H1 (cell line): ENCODE measurements at regions not wholly inside any gene's neighbourhood (a gene's known extent, or its start where the extent isn't known, plus 50 kb on each side); places are given as distances from the start of the nearest gene placed in this dataset.

Source experiments
- CTCF ChIA-PET: fragments of 300-600 bp; sonication (Branson Sonifier 250); formaldehyde crosslinking; loops from one replicate; lab custom pipeline; 2021; ENCODE audit not compliant: partially characterized antibody; lab: Charles Lee
- POLR2A ChIA-PET: fragments of 300-600 bp; sonication (Branson Sonifier 250); formaldehyde crosslinking; loops from one replicate; lab custom pipeline; 2021; ENCODE audit warnings: inconsistent platforms; ENCODE audit not compliant: partially characterized antibody; lab: Charles Lee
- DNase-seq, 2 experiments: peaks; one replicate each; pipeline versions ENCODE4 v3.0.0 to v3.0.0-alpha.2; 2010 to 2022; ENCODE audit warnings: low spot score in 2 of 2, low read depth in 1 of 2, mixed read lengths in 1 of 2
- FAIRE-seq: peaks from 2 replicates; lab custom pipeline; 2011; peaks lifted over from hg19 to GRCh38; lab: Jason Lieb, UNC
- H2AFZ ChIP-seq: 2 replicates; pipeline ENCODE4 v1.8.1; 2012; ENCODE audit warnings: low read length, inconsistent platforms
- H2AK5ac ChIP-seq: 2 replicates; pipeline ENCODE4 v1.6.1; 2013; ENCODE audit warnings: low read depth, low read length
- H2BK120ac ChIP-seq: replicated peaks from 2 replicates; pipeline ENCODE3; 2013; ENCODE audit warnings: low read depth, low read length, inconsistent platforms
- H2BK12ac ChIP-seq: 2 replicates; pipeline ENCODE4 v1.6.1; 2013; ENCODE audit warnings: low read depth, low read length
- H2BK15ac ChIP-seq: 2 replicates; pipeline ENCODE4 v1.6.1; 2013; ENCODE audit warnings: low read length
- H2BK20ac ChIP-seq: 2 replicates; pipeline ENCODE4 v1.6.1; 2013; ENCODE audit warnings: low read length
- H2BK5ac ChIP-seq: 2 replicates; pipeline ENCODE4 v1.6.1; 2013; ENCODE audit warnings: low read depth, low read length
- H3K14ac ChIP-seq: 2 replicates; pipeline ENCODE4 v1.6.1; 2013; ENCODE audit warnings: inconsistent platforms; ENCODE audit not compliant: insufficient read length
- H3K18ac ChIP-seq: 2 replicates; pipeline ENCODE4 v1.6.1; 2013; ENCODE audit warnings: low read length; ENCODE audit errors: extremely low read depth
- H3K23ac ChIP-seq: 2 replicates; pipeline ENCODE4 v1.6.1; 2013; ENCODE audit warnings: inconsistent platforms; ENCODE audit not compliant: insufficient read length
- H3K23me2 ChIP-seq: 2 replicates; pipeline ENCODE4 v1.6.1; 2013; ENCODE audit warnings: low read depth, low read length
- H3K27ac ChIP-seq: 2 replicates; pipeline ENCODE4 v1.6.1; 2011; ENCODE audit warnings: low read depth, low read length, inconsistent platforms
- H3K27me3 ChIP-seq, 4 experiments: replicated peaks in 1 of 4; 1 replicate in 1 of 4; 2 replicates in 3 of 4; pipeline versions ENCODE4 v1.6.1 to v1.8.1; 2011 to 2013; ENCODE audit warnings: low read length in 3 of 4, mild to moderate bottlenecking in 3 of 4, inconsistent platforms in 2 of 4, mixed read lengths in 2 of 4, moderate library complexity in 1 of 4; ENCODE audit not compliant: control insufficient read depth in 3 of 4, insufficient read depth in 3 of 4; ENCODE audit errors: extremely low read depth in 1 of 4
- H3K36me3 ChIP-seq, 4 experiments: 2 replicates each; pipeline versions ENCODE4 v1.6.1 to v1.8.1; 2011 to 2013; ENCODE audit warnings: mild to moderate bottlenecking in 4 of 4, low read length in 3 of 4, moderate library complexity in 2 of 4, control low read depth in 1 of 4, inconsistent platforms in 1 of 4; ENCODE audit not compliant: insufficient read depth in 4 of 4, control insufficient read depth in 2 of 4
- H3K4ac ChIP-seq: replicated peaks from 2 replicates; pipeline ENCODE3; 2013; ENCODE audit warnings: low read length, low read depth, mixed read lengths, inconsistent platforms; ENCODE audit not compliant: insufficient read length
- H3K4me1 ChIP-seq, 4 experiments: replicated peaks in 1 of 4; 1 replicate in 1 of 4; 2 replicates in 3 of 4; pipeline versions ENCODE4 v1.6.1 to v1.8.1; 2011 to 2013; ENCODE audit warnings: low read length in 3 of 4, inconsistent platforms in 2 of 4, mixed read lengths in 1 of 4; ENCODE audit not compliant: insufficient read depth in 4 of 4, control insufficient read depth in 3 of 4
- H3K4me2 ChIP-seq, 2 experiments: 2 replicates each; pipeline versions ENCODE4 v1.6.1 to v1.8.1; 2011 to 2013; ENCODE audit warnings: low read depth in 2 of 2, low read length in 2 of 2, control low read depth in 1 of 2, inconsistent platforms in 1 of 2, mild to moderate bottlenecking in 1 of 2; ENCODE audit not compliant: insufficient read depth in 1 of 2
- H3K4me3 ChIP-seq, 4 experiments: fragments of 200-600, 300-600 bp in 1 of 4; sonication (generic), shearing (Covaris generic), sonication (Bioruptor Twin) in 1 of 4; 2 replicates each; pipeline versions ENCODE4 v1.5.1 to v1.8.1; 2011 to 2016; ENCODE audit warnings: low read length in 4 of 4, low read depth in 3 of 4, control low read depth in 2 of 4, inconsistent platforms in 2 of 4, mild to moderate bottlenecking in 2 of 4, mixed read lengths in 1 of 4, moderate library complexity in 1 of 4; ENCODE audit not compliant: insufficient read depth in 2 of 4; ENCODE audit errors: extremely low read depth in 1 of 4
- H3K56ac ChIP-seq: replicated peaks from 2 replicates; pipeline ENCODE3; 2013; ENCODE audit warnings: low read depth, mild to moderate bottlenecking, mixed read lengths, low read length, inconsistent platforms; ENCODE audit not compliant: insufficient read length
- H3K79me1 ChIP-seq: 2 replicates; pipeline ENCODE4 v1.6.1; 2013; ENCODE audit warnings: low read depth, low read length, control low read depth
- H3K79me2 ChIP-seq, 2 experiments: 2 replicates each; pipeline versions ENCODE4 v1.6.1 to v1.8.1; 2012 to 2013; ENCODE audit warnings: low read length in 2 of 2, mild to moderate bottlenecking in 2 of 2, inconsistent platforms in 1 of 2; ENCODE audit not compliant: insufficient read depth in 2 of 2, control insufficient read depth in 1 of 2
- H3K9ac ChIP-seq, 4 experiments: replicated peaks in 1 of 4; 1 replicate in 1 of 4; 2 replicates in 3 of 4; pipeline versions ENCODE4 v1.6.1 to v1.8.1; 2011 to 2013; ENCODE audit warnings: low read depth in 3 of 4, low read length in 3 of 4, control low read depth in 2 of 4, mild to moderate bottlenecking in 2 of 4, moderate library complexity in 2 of 4, inconsistent platforms in 1 of 4; ENCODE audit errors: extremely low read depth in 1 of 4
- H3K9me3 ChIP-seq, 2 experiments: 2 replicates each; pipeline versions ENCODE4 v1.6.1 to v1.8.1; 2012 to 2013; ENCODE audit warnings: mild to moderate bottlenecking in 2 of 2, moderate library complexity in 2 of 2, control low read depth in 1 of 2, inconsistent platforms in 1 of 2, low read depth in 1 of 2, low read length in 1 of 2, mixed read lengths in 1 of 2; ENCODE audit not compliant: insufficient read depth in 2 of 2
- H4K20me1 ChIP-seq, 2 experiments: replicated peaks in 1 of 2; 2 replicates each; pipeline versions ENCODE3 to v1.8.1; 2011 to 2013; ENCODE audit warnings: inconsistent platforms in 2 of 2, low read length in 2 of 2, mild to moderate bottlenecking in 1 of 2; ENCODE audit not compliant: insufficient read depth in 2 of 2, control insufficient read depth in 1 of 2
- H4K5ac ChIP-seq: 2 replicates; pipeline ENCODE4 v1.6.1; 2013; ENCODE audit warnings: low read length, low read depth, mixed read lengths, inconsistent platforms; ENCODE audit not compliant: insufficient read length
- H4K8ac ChIP-seq: 2 replicates; pipeline ENCODE4 v1.8.0; 2013; ENCODE audit warnings: mild to moderate bottlenecking, moderate library complexity, low read length, inconsistent platforms; ENCODE audit not compliant: insufficient read depth; ENCODE audit errors: extremely low read depth
- H4K91ac ChIP-seq: replicated peaks from 2 replicates; pipeline ENCODE3; 2013; ENCODE audit warnings: low read length, mixed read lengths, inconsistent platforms; ENCODE audit not compliant: insufficient read length
- BCL11A ChIP-seq, 2 experiments: IDR thresholded peaks; one replicate each; pipeline ENCODE4 v1.6.1; 2011; ENCODE audit warnings: low read depth in 2 of 2, low read length in 2 of 2, mild to moderate bottlenecking in 2 of 2
- CBX8 ChIP-seq: fragments of 300-800, 300-1000 bp; sonication (generic); IDR thresholded peaks from 2 replicates; pipeline ENCODE4 v1.7.1; 2016; ENCODE audit warnings: low read depth, low read length, borderline replicate concordance
- CHD1 ChIP-seq: IDR thresholded peaks from 2 replicates; pipeline ENCODE4 v1.6.1; 2012; ENCODE audit warnings: low read depth, low read length, improper control_type of control experiment
- NANOG ChIP-seq: IDR thresholded peaks from 2 replicates; pipeline ENCODE4 v1.6.1; 2011; ENCODE audit warnings: low read length, low read depth, mild to moderate bottlenecking, inconsistent platforms; ENCODE audit not compliant: insufficient read depth, poor library complexity, severe bottlenecking
- NRF1 ChIP-seq: IDR thresholded peaks from 2 replicates; pipeline ENCODE4 v1.6.1; 2011; ENCODE audit warnings: mild to moderate bottlenecking, low read depth, low read length, improper control_type of control experiment
- RAD21 ChIP-seq, 2 experiments: IDR thresholded peaks in 1 of 2; conservative IDR thresholded peaks in 1 of 2; 2 replicates each; pipeline ENCODE4 v1.6.1; 2011; ENCODE audit warnings: low read depth in 2 of 2, low read length in 2 of 2, improper control_type of control experiment in 1 of 2, inconsistent platforms in 1 of 2, mild to moderate bottlenecking in 1 of 2, moderate library complexity in 1 of 2
- RNF2 ChIP-seq: fragments of 200-900, 300-1000 bp; sonication (generic); IDR thresholded peaks from 2 replicates; pipeline ENCODE4 v1.7.1; 2016; ENCODE audit warnings: borderline replicate concordance, low read depth, mild to moderate bottlenecking, antibody characterized with exemption, low read length; ENCODE audit not compliant: poor library complexity, severe bottlenecking; ENCODE audit errors: missing control alignments
- SP4 ChIP-seq: IDR thresholded peaks from 2 replicates; pipeline ENCODE4 v1.6.1; 2012; ENCODE audit warnings: low read length, inconsistent platforms
- SUZ12 ChIP-seq: fragments of 200-600 bp; sonication (generic); IDR thresholded peaks from 2 replicates; pipeline ENCODE4 v1.6.1; 2012; ENCODE audit warnings: mild to moderate bottlenecking, inconsistent platforms, low read length, moderate library complexity, mixed read lengths
- TAF7 ChIP-seq: optimal IDR thresholded peaks from 2 replicates; pipeline ENCODE3; 2011; ENCODE audit warnings: low read depth, mild to moderate bottlenecking, inconsistent platforms, low read length, moderate library complexity, borderline replicate concordance
- WGBS, 2 experiments: shearing (Covaris generic) in 1 of 2; methylation state at CpG; one replicate each; pipeline versions ENCODE4 v1.1.6 to v1.1.7; 2013 to 2015; ENCODE audit warnings: low lambda C conversion rate in 2 of 2, mixed read lengths in 2 of 2, inconsistent platforms in 1 of 2, low coverage in 1 of 2, missing lambda C conversion rate in 1 of 2; ENCODE audit not compliant: insufficient replicate concordance in 2 of 2, insufficient coverage in 1 of 2, insufficient read length in 1 of 2; ENCODE audit errors: extremely low coverage in 1 of 2, missing lambda C conversion rate in 1 of 2; 5-methylcytosine and 5-hydroxymethylcytosine counted together
- TF ChIP-seq, protein P1 (sequence below), 3 experiments: IDR thresholded peaks; 1 replicate in 2 of 3; 2 replicates in 1 of 3; pipeline versions ENCODE4 v1.5.1 to v1.6.1; 2011; ENCODE audit warnings: low read length in 3 of 3, mild to moderate bottlenecking in 3 of 3, inconsistent platforms in 2 of 3, low read depth in 1 of 3, moderate library complexity in 1 of 3; ENCODE audit not compliant: insufficient read depth in 1 of 3; ENCODE audit errors: control extremely low read depth in 1 of 3

DNA sequence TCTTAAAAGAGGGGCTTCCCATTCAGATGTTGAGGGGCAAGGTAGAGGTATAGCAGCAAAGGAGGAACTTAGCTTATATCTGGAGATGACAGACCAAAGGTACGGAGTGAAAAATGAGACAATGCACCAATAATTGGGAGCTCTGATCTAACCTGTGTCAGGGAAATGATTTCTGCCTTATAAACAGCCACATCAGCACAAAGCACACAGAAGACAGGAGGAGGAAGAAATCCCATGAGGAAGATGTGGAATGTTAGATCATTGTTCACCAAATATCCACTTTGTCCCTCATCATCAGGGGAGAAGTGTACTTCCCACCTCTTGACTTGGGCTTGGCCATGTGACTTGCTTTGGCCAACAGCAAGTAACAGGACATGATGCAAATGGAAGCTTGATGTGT lies 93.7 kb upstream of the WSCD2 start:
- Histone ChIP-seq H3K27me3 (peaks cover 5 to 32% (median 14%) of the 10 kb centered on the region in 4 experiments; a peak in 6 of 7 replicates), H4K5ac (no peak overlapping the region), H4K91ac (no peak overlapping the region), H2BK20ac (no peak overlapping the region), H2BK15ac (no peak overlapping the region), H3K79me2 (no peaks in the 10 kb centered on the region), H4K8ac (no peak overlapping the region), H2BK120ac (no peak overlapping the region), H4K20me1 (no peaks in the 10 kb centered on the region), H3K14ac (no peak overlapping the region), H2BK5ac (no peak overlapping the region), H3K27ac (no peak overlapping the region), H3K23me2 (no peaks in the 10 kb centered on the region), H3K9me3 (no peaks in the 10 kb centered on the region), H3K79me1 (no peaks in the 10 kb centered on the region), H3K4me1 (peaks cover 0 to 7% (median 4%) of the 10 kb centered on the region in 4 experiments; a peak in 4 of 7 replicates), H3K36me3 (no peaks in the 10 kb centered on the region), H3K23ac (no peak overlapping the region), H2AFZ (no peak overlapping the region), H3K9ac (no peak overlapping the region), H3K4me2 (no peak overlapping the region), H3K4me3 (no peak overlapping the region), H3K4ac (no peak overlapping the region), H2AK5ac (no peak overlapping the region), H2BK12ac (no peak overlapping the region; the same call in 1 of the 2 replicates), H3K56ac (no peak overlapping the region), H3K18ac (no peak overlapping the region)
- POLR2A ChIA-PET, result no interaction called here
- CTCF ChIA-PET, result no interaction called here
- WGBS, 2 experiments, result 76% methylated on average over 1 of the region's 1 CpG; no CpG with 5 or more reads in 1 of the 2 experiments
- DNase-seq (no peak), FAIRE-seq (no peak)
- TF ChIP-seq BCL11A (IDR thresholded peaks at IDR 0.05; ENCODE audit: low read depth in 2 of 2, low read length in 2 of 2) (no peak), SP4 (no peak), RNF2 (no peak), TAF7 (no peak), CHD1 (no peak), NANOG (no peak), NRF1 (no peak), RAD21 (IDR thresholded peaks at IDR 0.05 in 1 of 2, conservative IDR thresholded peaks at IDR 0.05 in 1 of 2; ENCODE audit: low read depth in 2 of 2, low read length in 2 of 2) (no peak), SUZ12 (no peak), CBX8 (no peak)
- TF ChIP-seq, protein P1, sequence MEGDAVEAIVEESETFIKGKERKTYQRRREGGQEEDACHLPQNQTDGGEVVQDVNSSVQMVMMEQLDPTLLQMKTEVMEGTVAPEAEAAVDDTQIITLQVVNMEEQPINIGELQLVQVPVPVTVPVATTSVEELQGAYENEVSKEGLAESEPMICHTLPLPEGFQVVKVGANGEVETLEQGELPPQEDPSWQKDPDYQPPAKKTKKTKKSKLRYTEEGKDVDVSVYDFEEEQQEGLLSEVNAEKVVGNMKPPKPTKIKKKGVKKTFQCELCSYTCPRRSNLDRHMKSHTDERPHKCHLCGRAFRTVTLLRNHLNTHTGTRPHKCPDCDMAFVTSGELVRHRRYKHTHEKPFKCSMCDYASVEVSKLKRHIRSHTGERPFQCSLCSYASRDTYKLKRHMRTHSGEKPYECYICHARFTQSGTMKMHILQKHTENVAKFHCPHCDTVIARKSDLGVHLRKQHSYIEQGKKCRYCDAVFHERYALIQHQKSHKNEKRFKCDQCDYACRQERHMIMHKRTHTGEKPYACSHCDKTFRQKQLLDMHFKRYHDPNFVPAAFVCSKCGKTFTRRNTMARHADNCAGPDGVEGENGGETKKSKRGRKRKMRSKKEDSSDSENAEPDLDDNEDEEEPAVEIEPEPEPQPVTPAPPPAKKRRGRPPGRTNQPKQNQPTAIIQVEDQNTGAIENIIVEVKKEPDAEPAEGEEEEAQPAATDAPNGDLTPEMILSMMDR (IDR thresholded peaks at IDR 0.05; ENCODE audit: control extremely low read depth in 1 of 3, insufficient read depth in 1 of 3, low read depth in 1 of 3, low read length in 3 of 3), result no peak
